ENCODE measurements at regions not wholly inside any gene's neighbourhood (a gene's known extent, or its start where the extent isn't known, plus 50 kb on each side); places are given as distances from the start of the nearest gene placed in this dataset.

DNA sequence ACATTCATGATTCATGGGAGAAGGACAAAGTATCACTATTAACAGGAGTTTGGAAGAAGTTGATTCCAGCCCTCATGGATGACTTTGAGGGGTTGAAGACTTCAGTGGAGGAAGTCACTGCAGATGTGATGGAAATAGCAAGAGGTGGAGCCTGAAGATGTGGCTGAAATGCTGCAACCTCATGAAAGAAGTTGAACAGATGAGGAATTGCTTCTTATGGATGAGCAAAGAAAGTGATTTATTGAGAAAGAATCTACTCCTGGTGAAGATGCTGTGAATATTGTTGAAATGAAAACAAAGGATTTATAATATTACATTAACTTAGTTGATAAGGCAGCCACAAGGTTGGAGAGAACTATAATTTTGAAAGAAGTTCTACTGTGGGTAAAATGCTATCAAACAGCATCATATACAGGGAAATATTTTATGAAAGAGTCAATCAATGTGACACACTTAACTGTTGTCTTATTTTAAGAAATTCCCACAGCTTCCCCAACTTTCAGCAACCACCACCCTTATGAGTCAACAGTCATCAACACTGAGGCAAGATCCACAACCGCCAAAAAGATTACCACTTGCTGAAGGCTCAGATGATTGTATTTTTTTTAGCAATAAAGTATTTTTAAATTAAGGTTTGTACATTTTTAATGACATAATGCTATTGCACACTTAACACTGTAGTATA lies 302.6 kb downstream of the CBLL2 start:
- TF ChIP-seq CTCF (IDR thresholded peaks at IDR 0.05; ENCODE audit: low read depth, low read length) (no peak), EZH2phosphoT487 (IDR thresholded peaks at IDR 0.05; ENCODE audit: low read depth) (no peak)
